HepG2 (cell line): ENCODE measurements at regions not wholly inside any gene's neighbourhood (a gene's known extent, or its start where the extent isn't known, plus 50 kb on each side); places are given as distances from the start of the nearest gene placed in this dataset.

Experiments used
- ATAC-seq: fragments of 200-7000 bp; cut with Tn5 transposase; 3 replicates; pipeline ENCODE4 v1.9.1; 2020; ENCODE audit warnings: mild to moderate bottlenecking, moderate library complexity
- BruUV-seq: library from RNA; stranded (reverse); fragments of 400-500 nt; replicated peaks from 2 replicates; lab custom pipeline; 2021; lab: Mats Ljungman, UMichigan
- CTCF ChIA-PET: fragments of 300-600 bp; formaldehyde crosslinking; extraction: SDS; loops from one replicate; lab custom pipeline; 2021; ENCODE audit warnings: low total read pairs, inconsistent platforms, low intra/inter-chr PET ratio; lab: Yijun Ruan, JAX
- POLR2A ChIA-PET: fragments of 350-600 bp; sonication (Branson Sonifier 250); formaldehyde crosslinking; loops from one replicate; lab custom pipeline; 2020; ENCODE audit warnings: antibody characterized with exemption, inconsistent platforms; lab: Yijun Ruan, JAX
- DNase-seq: peaks from one replicate; pipeline ENCODE4 v3.0.0-alpha.2; 2015; ENCODE audit warnings: low spot score
- FAIRE-seq: peaks from 3 replicates; lab custom pipeline; 2011; peaks lifted over from hg19 to GRCh38; lab: Jason Lieb, UNC
- H2AFZ ChIP-seq: one replicate; pipeline ENCODE4 v1.6.1; 2011; ENCODE audit warnings: low read length, inconsistent platforms
- H3K27ac ChIP-seq: fragments of 300-600 bp; 3 replicates; pipeline ENCODE4 v1.8.0; 2011; ENCODE audit warnings: mixed run types, mild to moderate bottlenecking, mixed read lengths, low read length, inconsistent platforms; ENCODE audit not compliant: insufficient read depth; ENCODE audit errors: extremely low read length
- H3K27me3 ChIP-seq, 2 experiments: fragments of 200-600 bp in 1 of 2; 2 replicates in 1 of 2; 3 replicates in 1 of 2; pipeline versions ENCODE4 v1.6.0 to v1.8.0; 2011; ENCODE audit warnings: low read length in 2 of 2, mild to moderate bottlenecking in 2 of 2, moderate library complexity in 2 of 2, inconsistent platforms in 1 of 2; ENCODE audit not compliant: insufficient read depth in 2 of 2, control insufficient read depth in 1 of 2
- H3K36me3 ChIP-seq, 2 experiments: fragments of 200-600 bp in 1 of 2; replicated peaks in 1 of 2; 2 replicates in 1 of 2; 3 replicates in 1 of 2; pipeline versions ENCODE4 v1.5.1 to v1.8.0; 2011; ENCODE audit warnings: low read length in 2 of 2, inconsistent platforms in 1 of 2; ENCODE audit not compliant: insufficient read depth in 2 of 2, control insufficient read depth in 1 of 2
- H3K4me1 ChIP-seq: 2 replicates; pipeline ENCODE4 v1.5.1; 2012; ENCODE audit warnings: low read length, inconsistent platforms; ENCODE audit not compliant: insufficient read depth
- H3K4me2 ChIP-seq: 2 replicates; pipeline ENCODE4 v1.6.0; 2011; ENCODE audit warnings: low read depth, low read length, inconsistent platforms
- H3K4me3 ChIP-seq, 3 experiments: fragments of 200-600 bp in 1 of 3; sonication (generic), shearing (Covaris generic) in 1 of 3; replicated peaks in 1 of 3; 2 replicates each; pipeline ENCODE4 v1.5.1; 2011 to 2016; ENCODE audit warnings: low read length in 3 of 3, inconsistent platforms in 2 of 3, low read depth in 2 of 3, mild to moderate bottlenecking in 2 of 3, control low read depth in 1 of 3, mixed read lengths in 1 of 3; ENCODE audit not compliant: insufficient read depth in 1 of 3
- H3K79me2 ChIP-seq: one replicate; pipeline ENCODE4 v1.6.1; 2011; ENCODE audit warnings: low read length, inconsistent platforms; ENCODE audit not compliant: insufficient read depth
- H3K9ac ChIP-seq: 2 replicates; pipeline ENCODE4 v1.6.0; 2011; ENCODE audit warnings: mild to moderate bottlenecking, low read depth, low read length, inconsistent platforms; ENCODE audit not compliant: insufficient read depth
- H3K9me3 ChIP-seq: 2 replicates; pipeline ENCODE4 v1.5.1; 2012; ENCODE audit warnings: mild to moderate bottlenecking, low read length
- H4K20me1 ChIP-seq: 2 replicates; pipeline ENCODE4 v1.6.0; 2011; ENCODE audit warnings: inconsistent platforms, mild to moderate bottlenecking, low read length, moderate library complexity; ENCODE audit not compliant: insufficient read depth
- CEBPG ChIP-seq: IDR thresholded peaks from 2 replicates; pipeline ENCODE4 v1.6.1; 2016
- CENPX ChIP-seq: sonication (generic); formaldehyde crosslinking; IDR thresholded peaks from 2 replicates; pipeline ENCODE4 v1.9.0; 2021; ENCODE audit warnings: mild to moderate bottlenecking, missing genetic modification reagents, moderate library complexity
- REXO4 ChIP-seq: sonication (generic); formaldehyde crosslinking; IDR thresholded peaks from 2 replicates; pipeline ENCODE4 v1.8.0; 2022; ENCODE audit warnings: missing genetic modification reagents, mild to moderate bottlenecking, borderline replicate concordance
- ZFP36L2 ChIP-seq: sonication (generic); formaldehyde crosslinking; IDR thresholded peaks from 2 replicates; pipeline ENCODE4 v1.4.0; 2020; ENCODE audit warnings: missing genetic modification reagents
- ZNF281 ChIP-seq: sonication (generic); formaldehyde crosslinking; IDR thresholded peaks from 2 replicates; pipeline ENCODE4 v1.4.0; 2020; ENCODE audit warnings: missing genetic modification reagents, borderline replicate concordance
- ZNF407 ChIP-seq: sonication (generic); formaldehyde crosslinking; IDR thresholded peaks from one replicate; pipeline ENCODE4 v1.5.1; 2020; ENCODE audit warnings: mild to moderate bottlenecking, missing genetic modification reagents; ENCODE audit errors: not compliant biosample characterization
- ZNF44 ChIP-seq: sonication (generic); formaldehyde crosslinking; IDR thresholded peaks from 2 replicates; pipeline ENCODE4 v1.5.1; 2020; ENCODE audit warnings: mild to moderate bottlenecking, missing genetic modification reagents
- WGBS: methylation state at CpG from one replicate; pipeline ENCODE4 v1.1.6; 2017; ENCODE audit warnings: low lambda C conversion rate; 5-methylcytosine and 5-hydroxymethylcytosine counted together
- in situ Hi-C: cut with HindIII; loops from 2 replicates; pipeline ENCODE4 v1.10.0; 2017; ENCODE audit warnings: low pct_unique_long_range_greater_than_20kb; ENCODE audit not compliant: extremely low pct_ligation_motif_present
- intact Hi-C: fragments of 100-400 bp; cut with micrococcal nuclease; formaldehyde crosslinking; loops from one replicate; pipeline ENCODE4 v1.10.0; 2022; ENCODE audit not compliant: unreplicated experiment

DNA sequence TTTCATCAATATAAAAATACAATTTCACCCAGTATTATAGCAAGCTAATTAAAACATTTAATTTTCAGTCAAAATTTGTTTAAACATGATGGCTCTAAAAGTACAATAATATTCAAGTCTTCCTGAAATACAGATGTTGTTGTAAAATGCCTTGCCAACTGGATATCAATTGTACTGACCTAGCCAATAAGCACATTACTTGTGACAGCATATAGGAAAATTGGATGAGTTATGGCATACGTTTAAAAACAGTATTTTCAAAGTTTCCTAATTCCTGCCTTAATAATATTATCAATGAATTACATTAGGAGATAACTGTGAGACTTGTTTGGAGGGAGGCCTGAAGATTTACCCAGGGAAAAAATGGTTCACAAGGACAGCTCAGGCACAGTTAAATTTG, 336.9 kb upstream of the CDH20 start:
- POLR2A ChIA-PET = no interaction called here
- Histone ChIP-seq H3K9me3 (no peaks in the 10 kb centered on the region), H2AFZ (no peak overlapping the region), H3K27me3 (no peaks in the 10 kb centered on the region), H4K20me1 (no peaks in the 10 kb centered on the region), H3K4me3 (no peak overlapping the region), H3K9ac (no peak overlapping the region)
- in situ Hi-C loops = no loop called here
- TF ChIP-seq CENPX = no peak
- TF ChIP-seq, all 625 proteins: peak for 0
- no TSS peak for BruUV-seq
- intact Hi-C loops = no loop called here
- 0% methylated on average over 1 of the region's 1 CpG for WGBS
- H3K4me2 ChIP-seq = no peak overlapping the region
- no peak overlapping the region for H3K27ac ChIP-seq
- DNase-seq (no peak), FAIRE-seq (no peak), ATAC-seq (no peak)
- no peaks in the 10 kb centered on the region for H3K4me1 ChIP-seq
- H3K79me2 ChIP-seq = no peaks in the 10 kb centered on the region
- H3K36me3 ChIP-seq = no peaks in the 10 kb centered on the region
- CTCF ChIA-PET = no interaction called here

DNA sequence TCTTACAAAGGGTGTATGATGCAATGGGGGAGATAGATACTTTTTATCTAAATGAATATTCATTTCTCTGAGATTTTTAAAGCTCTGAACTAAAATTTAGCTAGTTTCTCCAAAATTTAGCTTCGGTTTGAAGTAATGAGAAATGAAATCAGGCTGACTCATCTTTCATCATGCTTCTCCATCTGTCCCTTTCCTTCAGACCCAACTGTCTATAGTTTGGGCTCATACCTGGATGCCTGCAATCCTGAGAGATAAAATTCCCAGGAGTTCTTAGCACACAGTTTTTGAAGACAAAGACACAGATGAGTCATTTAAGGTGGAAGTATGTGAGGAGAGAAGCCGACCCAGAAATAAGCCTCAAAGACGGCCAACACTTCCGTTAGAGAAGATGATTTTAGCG, 336.4 kb upstream of the CDH20 start:
- H3K4me3 ChIP-seq = no peak overlapping the region
- no peaks in the 10 kb centered on the region for H3K4me1 ChIP-seq
- no TSS peak for BruUV-seq
- FAIRE-seq = no peak
- 11% methylated on average over 5 of the region's 5 CpGs for WGBS
- in situ Hi-C loops = no loop called here
- no peaks in the 10 kb centered on the region for H3K79me2 ChIP-seq
- intact Hi-C loops = no loop called here
- H3K27me3 ChIP-seq = no peaks in the 10 kb centered on the region
- ATAC-seq = no peak
- no peak for DNase-seq
- no peak overlapping the region for H3K27ac ChIP-seq
- H2AFZ ChIP-seq = no peak overlapping the region
- POLR2A ChIA-PET = no interaction called here
- H3K36me3 ChIP-seq = no peaks in the 10 kb centered on the region
- no peaks in the 10 kb centered on the region for H3K9me3 ChIP-seq
- no peaks in the 10 kb centered on the region for H4K20me1 ChIP-seq
- CTCF ChIA-PET = no interaction called here
- H3K9ac ChIP-seq = no peak overlapping the region
- H3K4me2 ChIP-seq = no peak overlapping the region
- TF ChIP-seq CEBPG = no peak
- no peak for TF ChIP-seq ZNF281 (CRISPR knock-in tag)
- no peak for TF ChIP-seq ZNF44 (CRISPR knock-in tag)
- TF ChIP-seq ZFP36L2 = no peak
- TF ChIP-seq ZNF407 (CRISPR knock-in tag) = no peak
- TF ChIP-seq REXO4 (CRISPR knock-in tag) = no peak
